Naive thymus-derived CD8-positive, alpha-beta T cell (primary cell): ENCODE measurements at regions not wholly inside any gene's neighbourhood (a gene's known extent, or its start where the extent isn't known, plus 50 kb on each side); places are given as distances from the start of the nearest gene placed in this dataset.
"Not testable (repeated sequence)": the region's sequence is repeated elsewhere in the genome, so short reads cannot be mapped to it uniquely, and the experiment has no call there.

Experiments used
- ATAC-seq, 2 donors: fragments of 150-1000 bp; cut with Tn5 transposase in 1 of 2; sonication (Bioruptor Pico), chemical (Tn5 transposase) in 1 of 2; 1 replicate in 1 of 2; 2 replicates in 1 of 2; pipeline ENCODE4 v1.10.0; 2021; ENCODE audit warnings: mild to moderate bottlenecking in 2 of 2, moderate library complexity in 2 of 2
- POLR2A ChIA-PET: fragments of 350-600 bp; sonication (Branson Sonifier 250); formaldehyde crosslinking; loops from one replicate; lab custom pipeline; 2021; ENCODE audit warnings: antibody characterized with exemption; lab: Charles Lee
- DNase-seq, 10 donors: peaks; one replicate each; pipeline versions ENCODE4 v3.0.0 to v3.0.0-alpha.2; 2020 to 2022
- H3K27ac Mint-ChIP-seq, 10 donors: one replicate each; pipeline ENCODE4 v1.8.0; 2020 to 2022; ENCODE audit warnings: mild to moderate bottlenecking in 10 of 10, mixed read lengths in 10 of 10, moderate library complexity in 4 of 10, inconsistent platforms in 1 of 10
- H3K27me3 Mint-ChIP-seq, 5 donors: one replicate each; pipeline ENCODE4 v1.8.0; 2021 to 2022; ENCODE audit warnings: mixed read lengths in 5 of 5
- H3K36me3 Mint-ChIP-seq, 3 donors: one replicate each; pipeline ENCODE4 v1.8.0; 2020 to 2022; ENCODE audit warnings: mixed read lengths in 3 of 3, mild to moderate bottlenecking in 2 of 3, inconsistent platforms in 1 of 3
- H3K4me1 Mint-ChIP-seq, 4 donors: one replicate each; pipeline ENCODE4 v1.8.0; 2021 to 2022; ENCODE audit warnings: mixed read lengths in 4 of 4
- H3K4me3 Mint-ChIP-seq, 10 donors: one replicate each; pipeline ENCODE4 v1.8.0; 2020 to 2022; ENCODE audit warnings: mild to moderate bottlenecking in 10 of 10, mixed read lengths in 10 of 10, moderate library complexity in 6 of 10, inconsistent platforms in 1 of 10
- H3K9me3 Mint-ChIP-seq, 9 donors: one replicate each; pipeline ENCODE4 v1.8.0; 2020 to 2022; ENCODE audit warnings: mixed read lengths in 9 of 9, mild to moderate bottlenecking in 3 of 9, inconsistent platforms in 1 of 9, moderate library complexity in 1 of 9

DNA sequence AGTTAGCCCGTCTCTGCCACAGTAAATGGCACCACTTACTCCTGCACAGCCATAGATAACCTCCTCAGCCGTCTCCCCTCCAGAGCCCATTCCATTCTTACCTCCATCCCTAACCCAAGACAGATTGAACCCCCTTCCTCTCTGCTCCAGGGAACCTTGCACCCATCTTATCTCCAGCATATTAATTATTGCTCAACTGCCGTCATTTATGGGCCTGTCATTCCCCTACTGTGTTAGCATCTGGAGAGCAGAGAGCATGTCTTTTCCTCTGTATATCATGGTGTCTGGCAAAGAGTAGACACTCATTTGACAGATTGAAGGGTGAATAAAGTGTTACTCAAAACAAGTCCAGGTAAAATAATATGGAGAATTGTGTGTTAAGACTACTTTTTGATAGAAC lies 270.0 kb downstream of the CEP170 start:
- H3K4me3 Mint-ChIP-seq, H3K27me3 Mint-ChIP-seq, ATAC-seq, DNase-seq, H3K27ac Mint-ChIP-seq, H3K4me1 Mint-ChIP-seq, H3K36me3 Mint-ChIP-seq, POLR2A ChIA-PET, H3K9me3 Mint-ChIP-seq: not testable (repeated sequence)

DNA sequence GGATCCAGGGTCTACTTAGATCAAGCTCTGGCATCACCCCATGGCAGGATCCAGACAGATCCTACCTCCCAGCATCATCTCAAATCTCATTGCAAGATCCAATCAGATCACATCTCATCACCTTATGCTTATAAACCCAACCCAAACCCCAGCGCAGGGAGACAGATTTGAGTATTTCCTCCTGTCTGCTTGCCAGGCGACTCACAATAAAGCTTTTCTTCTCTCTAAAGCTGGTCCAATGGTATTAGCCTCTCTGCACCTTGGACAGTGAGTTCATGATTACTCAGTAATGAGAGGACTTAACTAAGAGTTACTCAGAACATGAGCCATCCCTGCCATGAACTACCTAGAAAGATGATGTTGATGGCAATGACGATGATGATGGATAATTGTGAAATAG lies 281.7 kb downstream of the CEP170 start:
- H3K36me3 Mint-ChIP-seq, H3K9me3 Mint-ChIP-seq, H3K4me3 Mint-ChIP-seq, DNase-seq, POLR2A ChIA-PET, H3K27ac Mint-ChIP-seq, ATAC-seq, H3K4me1 Mint-ChIP-seq, H3K27me3 Mint-ChIP-seq: not testable (repeated sequence)

DNA sequence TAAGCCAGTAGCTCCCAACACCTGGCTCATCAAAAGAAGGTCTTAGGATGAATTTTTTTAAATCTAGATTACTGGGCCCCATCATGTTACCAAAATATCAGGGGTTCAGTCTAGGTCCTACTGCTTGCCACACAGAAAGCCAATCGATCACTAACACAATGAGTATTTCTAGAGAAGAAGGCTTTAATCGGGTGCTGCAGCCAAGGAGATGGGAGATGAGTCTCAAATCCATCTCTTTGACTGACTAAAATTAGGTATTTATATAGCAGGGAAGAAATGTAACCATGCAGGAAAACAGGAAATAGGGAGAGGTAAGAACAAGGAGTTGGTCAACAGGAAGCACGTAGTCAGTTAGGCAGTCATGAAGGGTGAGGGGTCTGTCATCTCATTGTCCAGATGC lies 288.2 kb downstream of the CEP170 start:
- no peak for DNase-seq
- POLR2A ChIA-PET, result no interaction called here
- Mint-ChIP-seq H3K36me3 (peaks cover 0 to 12% (median 3%) of the 10 kb centered on the region in 3 donors), H3K27ac (no peak overlapping the region), H3K4me1 (no peaks in the 10 kb centered on the region), H3K9me3 (peaks cover 0 to 23% (median 10%) of the 10 kb centered on the region in 9 donors), H3K4me3 (no peak overlapping the region), H3K27me3 (peaks cover 1 to 8% (median 4%) of the 10 kb centered on the region in 5 donors)
- no peak for ATAC-seq

DNA sequence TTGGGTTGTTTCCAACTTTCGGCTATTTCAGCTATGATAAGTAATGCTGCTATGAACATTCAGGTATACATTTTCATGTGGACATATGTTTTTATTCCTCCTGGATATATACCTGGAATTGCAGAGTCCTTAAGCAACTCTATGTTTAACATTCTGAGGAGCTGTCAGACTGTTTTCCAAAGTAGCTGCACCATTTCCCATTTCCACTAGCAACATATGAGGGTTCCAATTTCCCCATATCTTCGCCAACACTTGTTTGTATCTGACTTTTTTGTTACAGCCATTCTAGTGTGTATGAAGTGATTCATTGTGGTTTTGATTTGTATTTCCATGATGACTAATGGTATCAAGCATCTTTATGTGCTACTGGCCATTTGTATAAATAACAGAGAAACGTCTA lies 295.7 kb downstream of the CEP170 start:
- H3K36me3 Mint-ChIP-seq, H3K4me1 Mint-ChIP-seq, H3K27ac Mint-ChIP-seq, DNase-seq, H3K9me3 Mint-ChIP-seq, H3K4me3 Mint-ChIP-seq, POLR2A ChIA-PET, ATAC-seq: not testable (repeated sequence)
- H3K27me3 Mint-ChIP-seq, result peaks cover 0 to 13% (median 4%) of the 10 kb centered on the region in 5 donors

DNA sequence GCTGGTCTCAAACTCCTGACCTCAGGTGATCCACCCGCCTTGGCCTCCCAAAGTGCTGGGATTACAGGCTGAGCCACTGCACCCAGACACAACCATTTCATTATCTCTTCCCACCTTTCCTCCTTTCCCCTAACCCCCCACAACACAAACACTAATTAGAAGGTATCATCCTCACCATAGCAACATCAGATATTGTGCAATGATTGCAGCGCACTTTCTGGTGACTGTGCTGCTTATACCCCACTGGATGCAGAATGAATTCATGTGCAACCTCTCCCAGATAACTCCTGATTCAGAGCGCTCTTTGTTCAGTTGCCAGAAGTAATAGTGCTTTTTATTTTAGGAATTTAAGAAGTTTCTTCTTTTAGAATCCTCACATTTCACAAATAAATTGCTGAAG lies 300.1 kb downstream of the CEP170 start:
- H3K27ac Mint-ChIP-seq, H3K36me3 Mint-ChIP-seq, H3K27me3 Mint-ChIP-seq, H3K4me1 Mint-ChIP-seq, ATAC-seq, DNase-seq, H3K4me3 Mint-ChIP-seq, POLR2A ChIA-PET: not testable (repeated sequence)
- peaks cover 0 to 11% (median 2%) of the 10 kb centered on the region in 9 donors for H3K9me3 Mint-ChIP-seq

DNA sequence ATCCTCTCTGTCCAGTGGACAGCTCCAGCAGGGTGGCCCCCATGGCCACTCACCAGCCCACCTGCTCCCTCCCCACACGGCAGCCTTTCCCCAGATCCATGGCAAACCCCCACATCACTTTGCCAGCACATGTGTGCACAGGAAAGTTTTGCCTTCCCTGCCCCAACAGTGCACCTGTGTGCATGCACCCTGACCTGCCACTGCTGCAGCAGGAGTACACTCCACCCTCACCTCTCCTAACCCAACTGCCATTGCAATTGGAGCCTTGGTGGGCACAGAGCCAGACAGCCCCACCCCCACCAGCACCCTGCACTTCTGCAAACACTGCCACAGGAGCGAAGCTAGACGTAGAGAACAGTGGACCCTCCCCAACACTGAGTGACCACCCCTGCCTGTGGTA lies 308.9 kb downstream of the CEP170 start:
- no peak overlapping the region for H3K4me3 Mint-ChIP-seq
- H3K9me3 Mint-ChIP-seq, result peaks cover 9 to 27% (median 16%) of the 10 kb centered on the region in 9 donors
- H3K27me3 Mint-ChIP-seq, result peaks cover 0 to 19% (median 9%) of the 10 kb centered on the region in 5 donors
- H3K27ac Mint-ChIP-seq, result no peak overlapping the region
- no peak for DNase-seq
- ATAC-seq, result no peak
- POLR2A ChIA-PET, result no interaction called here
- peaks cover 0 to 11% (median 0%) of the 10 kb centered on the region in 3 donors for H3K36me3 Mint-ChIP-seq
- no peaks in the 10 kb centered on the region for H3K4me1 Mint-ChIP-seq

DNA sequence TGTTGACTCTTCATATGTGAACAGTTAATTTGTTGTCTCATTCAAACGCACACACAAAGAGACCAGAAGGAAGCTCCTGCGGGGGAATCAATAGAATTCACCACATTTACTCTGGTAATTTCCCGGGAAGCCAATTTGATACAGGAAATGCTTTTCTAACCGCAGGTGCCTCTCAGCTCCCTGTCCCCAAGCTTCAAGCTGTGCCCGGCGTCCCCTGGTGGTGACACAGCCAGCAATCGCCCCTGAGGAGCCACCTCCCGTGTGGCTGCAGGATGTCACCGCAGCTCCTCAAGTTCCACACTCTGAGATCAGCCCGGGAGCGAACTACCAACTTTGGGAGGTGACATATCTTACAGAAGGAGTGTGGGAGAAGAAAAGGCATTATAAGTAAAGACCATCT lies 318.4 kb downstream of the CEP170 start:
- POLR2A ChIA-PET, H3K36me3 Mint-ChIP-seq, H3K9me3 Mint-ChIP-seq, H3K27ac Mint-ChIP-seq, H3K4me1 Mint-ChIP-seq, H3K4me3 Mint-ChIP-seq, DNase-seq, ATAC-seq: not testable (repeated sequence)
- H3K27me3 Mint-ChIP-seq, result peaks cover 0 to 21% (median 19%) of the 10 kb centered on the region in 5 donors

DNA sequence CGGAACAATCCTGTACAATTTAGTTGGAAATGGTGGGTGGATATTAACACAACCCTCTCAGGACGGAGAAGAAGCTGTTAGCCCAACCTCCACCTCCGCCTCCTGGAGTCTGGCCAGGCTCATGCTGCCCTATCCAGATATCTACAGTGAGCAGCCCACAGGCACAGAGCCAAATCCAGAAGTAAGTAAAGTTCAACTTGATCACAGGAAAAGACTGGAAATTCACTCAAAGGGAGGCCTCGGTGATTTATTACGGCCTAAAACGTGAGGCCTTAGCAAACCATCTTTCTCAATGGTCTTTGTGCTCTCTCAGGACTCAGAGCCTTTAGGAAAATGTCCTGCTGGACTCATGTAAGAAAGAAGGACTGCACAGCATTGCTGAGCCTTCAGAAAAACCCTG lies 330.4 kb downstream of the CEP170 start:
- DNase-seq, POLR2A ChIA-PET, ATAC-seq, H3K4me3 Mint-ChIP-seq, H3K27ac Mint-ChIP-seq, H3K36me3 Mint-ChIP-seq, H3K9me3 Mint-ChIP-seq, H3K27me3 Mint-ChIP-seq, H3K4me1 Mint-ChIP-seq: not testable (repeated sequence)

DNA sequence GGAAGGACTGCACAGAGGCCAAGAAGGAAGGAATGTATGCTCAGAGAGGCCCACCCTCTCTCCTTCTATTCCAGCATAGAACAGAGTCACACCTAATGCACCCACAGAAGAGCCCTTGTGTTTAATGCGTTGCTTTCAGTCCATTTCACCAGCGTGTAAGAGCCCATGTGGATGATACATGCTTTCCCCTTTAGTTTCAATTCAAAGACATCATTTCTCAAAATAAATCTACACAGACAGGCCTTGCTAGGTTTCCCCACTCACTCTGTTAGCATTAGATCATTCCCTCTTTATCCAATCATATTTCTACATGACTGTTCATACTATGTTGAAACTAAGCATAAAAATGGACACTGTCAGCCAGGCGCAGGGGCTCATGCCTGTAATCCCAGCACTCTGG lies 331.5 kb downstream of the CEP170 start:
- ATAC-seq, H3K36me3 Mint-ChIP-seq, H3K4me1 Mint-ChIP-seq, DNase-seq, H3K27me3 Mint-ChIP-seq, H3K27ac Mint-ChIP-seq, H3K9me3 Mint-ChIP-seq, H3K4me3 Mint-ChIP-seq, POLR2A ChIA-PET: not testable (repeated sequence)

DNA sequence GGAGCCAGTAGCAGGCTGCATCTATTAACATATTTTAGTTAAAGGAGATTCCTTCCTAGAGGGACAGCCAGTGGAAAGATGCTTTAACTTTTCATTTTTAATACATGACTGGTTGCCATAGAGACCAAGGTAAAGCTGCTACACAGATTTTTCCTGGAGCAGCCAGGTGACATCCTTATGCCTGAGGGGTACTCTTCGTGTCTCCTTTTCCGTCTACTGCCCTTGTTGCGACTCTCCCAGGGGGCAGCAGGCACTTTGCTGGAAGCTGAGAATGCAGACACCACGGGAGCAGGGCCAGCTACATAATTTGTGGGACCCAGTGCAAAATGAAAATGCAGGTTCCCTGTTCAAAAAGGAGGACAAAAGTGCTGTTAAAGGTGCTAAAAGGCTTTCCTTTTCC lies 340.4 kb downstream of the CEP170 start:
- POLR2A ChIA-PET, H3K4me3 Mint-ChIP-seq, H3K9me3 Mint-ChIP-seq, DNase-seq, H3K36me3 Mint-ChIP-seq, ATAC-seq, H3K27ac Mint-ChIP-seq, H3K4me1 Mint-ChIP-seq, H3K27me3 Mint-ChIP-seq: not testable (repeated sequence)

DNA sequence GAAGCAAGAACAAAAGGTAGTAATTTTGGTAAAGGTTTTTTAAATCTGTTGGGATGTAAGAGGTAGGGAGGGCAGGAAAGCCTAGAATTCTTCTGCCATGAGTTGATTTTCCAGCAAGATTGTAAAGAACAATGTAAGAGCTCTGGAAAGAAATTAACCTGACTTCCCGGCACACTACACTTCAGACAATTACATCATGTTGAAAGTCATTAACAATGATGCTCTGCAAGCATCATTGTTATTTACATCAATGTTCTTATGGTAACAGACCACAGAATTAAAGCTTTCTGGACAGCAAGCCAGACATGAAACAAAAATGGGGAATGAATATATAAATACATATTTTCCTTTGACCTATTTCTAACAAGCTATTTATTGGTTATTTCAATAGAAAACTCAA lies 342.2 kb downstream of the CEP170 start:
- ATAC-seq, H3K4me3 Mint-ChIP-seq, DNase-seq, H3K36me3 Mint-ChIP-seq, POLR2A ChIA-PET, H3K4me1 Mint-ChIP-seq, H3K9me3 Mint-ChIP-seq, H3K27ac Mint-ChIP-seq, H3K27me3 Mint-ChIP-seq: not testable (repeated sequence)

DNA sequence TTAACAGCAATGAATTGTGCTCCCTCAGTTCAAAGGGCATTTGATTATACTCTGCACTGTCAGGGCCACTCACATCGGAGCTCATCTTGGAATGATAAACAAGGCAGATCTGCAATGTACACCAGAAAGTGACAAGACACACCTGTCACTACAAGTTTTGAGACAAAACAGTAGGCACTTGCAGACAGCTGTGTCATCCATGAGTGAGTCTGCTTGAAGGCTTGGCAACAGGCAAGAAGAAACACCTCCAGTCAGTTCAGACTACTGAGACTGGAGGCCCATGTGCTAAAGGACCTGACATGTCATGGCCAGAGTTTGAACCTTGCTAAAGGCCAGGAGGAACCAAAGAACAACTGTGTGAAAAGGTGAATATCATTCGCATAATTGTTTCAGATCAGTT lies 354.5 kb downstream of the CEP170 start:
- H3K4me3 Mint-ChIP-seq, H3K36me3 Mint-ChIP-seq, POLR2A ChIA-PET, H3K27ac Mint-ChIP-seq, DNase-seq, ATAC-seq, H3K4me1 Mint-ChIP-seq: not testable (repeated sequence)
- peaks cover 2 to 13% (median 3%) of the 10 kb centered on the region in 5 donors for H3K27me3 Mint-ChIP-seq
- peaks cover 0 to 21% (median 6%) of the 10 kb centered on the region in 9 donors for H3K9me3 Mint-ChIP-seq

DNA sequence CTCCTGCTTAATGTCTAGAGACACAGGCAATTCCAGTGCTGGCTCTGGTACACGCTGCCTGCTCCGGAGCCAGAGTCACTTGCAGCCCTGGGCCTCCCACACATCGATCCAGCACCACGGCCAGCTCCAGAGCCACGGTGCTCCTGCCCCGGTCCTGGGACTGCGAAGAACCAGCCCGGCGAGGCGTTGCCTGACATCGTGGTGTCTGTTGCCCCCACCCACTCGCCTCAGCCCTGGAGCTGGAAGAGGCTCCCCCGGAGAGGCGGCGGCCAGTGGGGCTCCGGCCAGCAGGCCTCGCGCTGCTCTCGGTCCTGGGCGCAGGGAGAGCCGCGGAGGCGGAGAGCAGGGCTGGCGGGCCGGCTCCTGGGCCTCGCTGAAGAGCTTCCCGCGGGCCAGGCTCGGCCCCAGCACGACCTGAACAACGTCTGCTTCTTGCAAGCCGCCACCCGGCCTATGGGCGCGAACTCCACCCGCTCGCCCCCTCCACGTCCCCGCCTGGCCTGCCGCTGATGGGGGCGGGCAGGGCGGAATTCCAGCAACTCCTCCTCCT lies 364.8 kb downstream of the CEP170 start:
- peaks cover 6 to 21% (median 13%) of the 10 kb centered on the region in 5 donors for H3K27me3 Mint-ChIP-seq
- ATAC-seq (no peak), DNase-seq (no peak)
- H3K27ac Mint-ChIP-seq, result no peak overlapping the region
- peaks cover 0 to 7% (median 3%) of the 10 kb centered on the region in 3 donors for H3K36me3 Mint-ChIP-seq
- POLR2A ChIA-PET, result no interaction called here
- H3K9me3 Mint-ChIP-seq, result peaks cover 0 to 9% (median 0%) of the 10 kb centered on the region in 9 donors
- no peaks in the 10 kb centered on the region for H3K4me1 Mint-ChIP-seq
- no peak overlapping the region for H3K4me3 Mint-ChIP-seq

DNA sequence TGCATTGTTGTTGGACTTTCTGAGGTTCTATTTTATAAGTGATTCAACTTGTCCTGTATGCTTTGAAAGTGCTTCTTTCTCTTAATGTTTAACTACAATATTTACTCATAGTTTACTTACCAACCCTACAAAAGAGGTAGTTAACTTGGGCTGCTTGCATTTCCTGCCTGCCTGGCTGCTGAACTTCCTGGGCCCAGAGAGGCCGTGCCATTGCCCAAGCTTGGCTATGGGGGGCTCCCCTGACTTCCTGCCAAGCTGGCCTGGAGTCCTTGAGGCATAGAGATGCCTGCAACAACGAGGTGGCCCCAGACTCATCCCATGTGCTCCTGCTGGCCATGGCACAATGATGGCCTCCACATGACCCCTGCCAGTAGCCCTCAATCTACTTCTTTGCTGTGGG lies 361.6 kb upstream of the PLD5 start:
- H3K4me3 Mint-ChIP-seq, result no peak overlapping the region
- ATAC-seq, result no peak
- no peak for DNase-seq
- POLR2A ChIA-PET, result no interaction called here
- no peaks in the 10 kb centered on the region for H3K4me1 Mint-ChIP-seq
- H3K9me3 Mint-ChIP-seq, result peaks cover 0 to 5% (median 0%) of the 10 kb centered on the region in 9 donors
- H3K27ac Mint-ChIP-seq, result no peak overlapping the region
- peaks cover 5 to 18% (median 15%) of the 10 kb centered on the region in 5 donors for H3K27me3 Mint-ChIP-seq
- peaks cover 0 to 6% (median 3%) of the 10 kb centered on the region in 3 donors for H3K36me3 Mint-ChIP-seq
